SK-N-MC (cell line): ENCODE measurements at regions not wholly inside any gene's neighbourhood (a gene's known extent, or its start where the extent isn't known, plus 50 kb on each side); places are given as distances from the start of the nearest gene placed in this dataset.

Source experiments
- EZH2 ChIP-seq: fragments of 200-600 bp; sonication (generic); IDR thresholded peaks from one replicate; pipeline ENCODE4 v1.6.1; 2017; ENCODE audit warnings: antibody characterized with exemption
- FOXP2 ChIP-seq: optimal IDR thresholded peaks from 2 replicates; pipeline ENCODE3; 2011; ENCODE audit warnings: mild to moderate bottlenecking, moderate library complexity; ENCODE audit not compliant: insufficient read depth; ENCODE audit errors: extremely low read length, control extremely low read depth
- POLR2AphosphoS5 ChIP-seq: IDR thresholded peaks from 2 replicates; pipeline ENCODE4 v1.6.1; 2012; ENCODE audit warnings: mild to moderate bottlenecking, low read depth, low read length, borderline replicate concordance

GRCh38 chr7:86629-87028 is 105.7 kb upstream of the FAM20C start:
- TF ChIP-seq POLR2AphosphoS5 (no peak), EZH2 (no peak), FOXP2 (no peak)
